Central memory CD8-positive, alpha-beta T cell (primary cell): ENCODE measurements at regions not wholly inside any gene's neighbourhood (a gene's known extent, or its start where the extent isn't known, plus 50 kb on each side); places are given as distances from the start of the nearest gene placed in this dataset.
"Not testable (repeated sequence)": the region's sequence is repeated elsewhere in the genome, so short reads cannot be mapped to it uniquely, and the experiment has no call there.

Experiments
- ATAC-seq: fragments of 150-1000 bp; cut with Tn5 transposase; replicated peaks from 2 replicates; pipeline ENCODE4 v1.10.0; 2022; ENCODE audit warnings: mild to moderate bottlenecking, moderate FRiP score, moderate number of reproducible peaks; ENCODE audit not compliant: poor library complexity, severe bottlenecking; ENCODE audit errors: extremely low read depth
- DNase-seq, 2 donors: peaks; one replicate each; pipeline ENCODE4 v3.0.0; 2021; ENCODE audit warnings: low spot score in 2 of 2
- H3K27ac Mint-ChIP-seq: one replicate; pipeline ENCODE4 v1.8.0; 2022; ENCODE audit warnings: low read depth, mild to moderate bottlenecking, moderate library complexity, mixed read lengths
- H3K27me3 Mint-ChIP-seq: one replicate; pipeline ENCODE4 v1.8.0; 2022; ENCODE audit warnings: mixed read lengths
- H3K36me3 Mint-ChIP-seq: one replicate; pipeline ENCODE4 v1.8.0; 2022; ENCODE audit warnings: mild to moderate bottlenecking, moderate library complexity, mixed read lengths; ENCODE audit not compliant: insufficient read depth
- H3K4me1 Mint-ChIP-seq: one replicate; pipeline ENCODE4 v1.8.0; 2022; ENCODE audit warnings: mixed read lengths
- H3K4me3 Mint-ChIP-seq: one replicate; pipeline ENCODE4 v1.8.0; 2022; ENCODE audit warnings: mild to moderate bottlenecking, moderate library complexity, mixed read lengths
- H3K9me3 Mint-ChIP-seq: one replicate; pipeline ENCODE4 v1.8.0; 2022; ENCODE audit warnings: mixed read lengths

DNA sequence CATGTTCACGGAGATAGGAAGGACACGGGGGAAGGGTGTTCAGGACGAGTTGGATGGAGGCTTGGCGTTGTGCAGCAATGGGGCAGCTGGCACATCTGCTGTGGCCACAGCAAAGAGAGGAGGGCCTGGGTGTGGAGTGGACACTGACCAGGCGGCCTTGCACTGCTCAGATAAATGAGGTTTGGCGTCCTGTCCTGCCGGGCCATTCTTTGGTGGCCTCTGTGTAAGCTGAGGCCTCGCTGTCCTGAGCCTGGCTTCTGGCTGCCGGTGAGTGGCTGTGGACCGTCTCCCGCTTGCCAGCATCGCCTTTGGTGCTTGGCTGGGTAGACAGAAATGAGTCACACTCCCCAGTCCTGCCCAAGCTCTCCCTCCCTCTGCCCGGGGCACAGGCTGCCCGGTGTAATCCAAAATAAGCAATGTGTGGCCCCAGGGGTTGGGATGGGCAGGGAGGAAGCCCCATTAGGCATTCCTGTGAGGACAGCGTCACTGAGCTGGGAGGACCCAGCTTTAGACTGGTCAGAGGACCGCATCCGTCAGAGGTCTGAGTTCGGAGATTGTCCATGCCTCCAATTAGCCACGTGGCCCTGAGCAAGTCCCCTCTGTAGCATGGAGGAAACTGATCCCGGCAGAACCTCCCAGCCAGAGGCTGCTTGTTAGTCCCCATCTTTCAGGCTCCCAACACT, 158.1 kb downstream of the OR4M2 start:
- not testable (repeated sequence) for ATAC-seq, H3K36me3 Mint-ChIP-seq, H3K9me3 Mint-ChIP-seq, H3K4me3 Mint-ChIP-seq, H3K4me1 Mint-ChIP-seq, H3K27ac Mint-ChIP-seq, H3K27me3 Mint-ChIP-seq, DNase-seq

DNA sequence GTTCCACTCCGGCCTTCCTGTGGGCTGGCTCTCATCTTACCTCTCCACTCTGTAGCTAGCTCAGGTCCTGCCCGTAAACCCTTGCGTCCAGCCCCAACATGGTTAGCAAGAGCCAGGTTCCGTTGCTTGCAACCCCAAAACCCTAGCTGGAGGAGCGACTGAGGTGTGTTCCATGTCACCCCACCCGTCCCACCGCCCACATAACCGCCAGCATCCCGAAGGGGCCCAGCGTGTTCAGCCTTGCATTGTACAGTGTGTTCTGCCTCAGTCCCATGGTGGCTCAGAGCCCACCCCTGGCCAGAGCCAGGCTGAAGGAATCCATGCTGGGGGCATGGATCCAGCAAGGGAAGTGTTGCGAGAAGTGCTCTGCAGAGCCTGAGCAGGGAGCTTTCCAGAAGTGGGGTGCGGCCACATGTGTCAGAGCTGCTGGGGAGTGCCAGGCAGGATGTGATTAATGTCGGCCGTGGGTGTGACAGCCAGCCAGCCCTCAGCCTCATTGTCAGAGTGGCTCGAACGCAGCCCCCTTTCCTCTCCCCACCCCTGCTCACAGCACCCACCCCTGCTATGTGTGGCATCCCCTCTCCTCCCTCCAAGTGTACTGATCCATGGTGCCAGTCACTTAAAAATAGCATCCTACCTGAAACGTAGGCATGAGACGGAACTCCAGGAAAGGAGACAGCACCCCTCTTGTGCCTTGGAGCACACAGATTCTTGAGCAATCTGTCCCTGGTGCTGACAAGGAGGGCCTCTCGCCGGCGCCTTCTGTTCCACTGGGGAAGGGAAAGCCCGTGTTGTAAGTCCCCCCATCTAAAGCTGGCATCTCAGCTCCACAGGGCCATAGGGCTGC, 158.9 kb downstream of the OR4M2 start:
- ATAC-seq, result peak; percentile 43
- not testable (repeated sequence) for H3K9me3 Mint-ChIP-seq, DNase-seq, H3K36me3 Mint-ChIP-seq, H3K4me1 Mint-ChIP-seq, H3K27me3 Mint-ChIP-seq, H3K4me3 Mint-ChIP-seq, H3K27ac Mint-ChIP-seq

DNA sequence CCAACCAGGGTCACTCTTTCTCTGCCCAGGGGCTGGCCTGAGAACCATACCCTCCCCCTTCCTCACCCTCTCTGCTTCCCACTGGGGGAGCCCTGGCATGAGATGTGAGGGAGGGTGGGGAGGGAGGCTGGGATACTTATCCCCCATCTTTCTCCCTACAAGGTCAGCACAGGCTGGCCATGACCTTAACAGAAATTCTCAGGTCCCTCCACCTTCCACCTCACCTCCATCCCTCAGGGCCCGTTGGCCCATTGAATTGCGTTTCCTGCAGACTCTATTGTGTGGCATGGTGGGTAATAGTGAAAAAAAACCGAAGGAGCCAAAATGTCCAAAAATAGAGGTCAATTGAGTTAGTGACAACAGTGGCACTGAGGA, 159.5 kb downstream of the OR4M2 start:
- H3K27me3 Mint-ChIP-seq, result no peaks in the 10 kb centered on the region
- H3K9me3 Mint-ChIP-seq, result no peaks in the 10 kb centered on the region
- no peak for ATAC-seq
- H3K27ac Mint-ChIP-seq, result no peak overlapping the region
- H3K4me3 Mint-ChIP-seq, result no peak overlapping the region
- H3K4me1 Mint-ChIP-seq, result no peaks in the 10 kb centered on the region
- H3K36me3 Mint-ChIP-seq, result no peaks in the 10 kb centered on the region
- no peak for DNase-seq

DNA sequence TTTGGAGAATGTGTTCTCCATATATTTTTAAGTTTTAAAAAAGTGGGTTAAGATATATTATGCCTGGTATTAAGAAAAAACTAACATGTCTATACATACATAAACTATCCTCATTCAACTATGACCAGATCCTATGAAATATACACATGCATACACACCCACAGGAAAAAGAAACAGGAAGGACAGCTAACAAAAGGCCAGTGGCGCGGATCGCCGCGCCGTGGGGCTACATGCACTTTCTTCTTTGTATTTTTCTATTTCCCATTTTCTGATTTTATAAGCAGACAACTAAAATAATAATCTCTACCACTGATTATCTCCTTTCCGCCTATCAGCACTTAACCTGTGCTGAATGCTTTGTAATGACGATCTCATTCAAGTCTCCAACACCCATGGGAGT, 160.1 kb downstream of the OR4M2 start:
- DNase-seq (no peak), ATAC-seq (no peak)
- Mint-ChIP-seq H3K27me3 (no peaks in the 10 kb centered on the region), H3K36me3 (no peaks in the 10 kb centered on the region), H3K4me1 (no peaks in the 10 kb centered on the region), H3K4me3 (no peak overlapping the region), H3K27ac (no peak overlapping the region), H3K9me3 (no peaks in the 10 kb centered on the region)

DNA sequence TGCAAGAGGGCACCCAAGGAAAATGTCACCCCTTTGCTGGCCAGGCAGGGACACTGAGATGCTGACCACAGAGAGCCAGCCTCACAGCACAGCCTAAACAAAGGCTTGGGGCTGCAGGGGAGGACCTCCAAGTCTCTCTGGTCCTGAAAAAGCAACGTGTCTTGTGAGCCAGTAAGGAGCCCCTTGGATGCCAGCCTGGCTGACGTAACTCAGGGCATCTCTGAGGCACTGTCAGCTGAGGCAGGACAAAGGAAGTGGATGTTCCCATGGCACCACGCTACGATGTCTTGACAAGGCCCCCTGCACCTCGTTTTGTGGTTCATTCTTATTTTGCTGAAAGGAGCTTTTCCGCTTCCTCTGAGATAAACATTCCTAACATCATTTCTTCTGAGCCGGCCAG, 160.7 kb downstream of the OR4M2 start:
- Mint-ChIP-seq H3K4me1 (no peaks in the 10 kb centered on the region), H3K4me3 (no peak overlapping the region), H3K27me3 (no peaks in the 10 kb centered on the region), H3K27ac (no peak overlapping the region), H3K36me3 (no peaks in the 10 kb centered on the region), H3K9me3 (no peaks in the 10 kb centered on the region)
- ATAC-seq (no peak), DNase-seq (no peak)

DNA sequence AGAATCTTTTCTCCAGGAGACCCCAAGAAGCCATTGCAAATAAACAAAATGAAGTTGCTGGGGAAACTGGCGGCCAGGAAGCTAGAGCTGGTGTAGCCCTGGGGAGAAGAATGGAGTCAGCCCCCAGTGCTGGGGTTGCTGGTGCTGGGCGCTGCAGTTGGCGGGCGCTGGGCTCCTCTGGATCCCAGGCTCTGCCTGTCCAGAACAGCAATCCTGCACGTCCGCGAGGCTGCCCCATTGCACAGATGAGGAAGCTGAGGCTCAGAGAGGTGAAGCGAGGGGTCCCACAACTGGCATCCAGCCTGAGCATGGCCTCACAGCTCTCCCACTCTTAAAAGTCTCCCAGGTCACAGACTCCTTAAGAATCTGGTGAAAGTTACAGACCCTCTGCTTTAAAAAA, 161.1 kb downstream of the OR4M2 start:
- no peaks in the 10 kb centered on the region for H3K4me1 Mint-ChIP-seq
- H3K36me3 Mint-ChIP-seq, result no peaks in the 10 kb centered on the region
- H3K9me3 Mint-ChIP-seq, result no peaks in the 10 kb centered on the region
- ATAC-seq, result no peak
- H3K27ac Mint-ChIP-seq, result no peak overlapping the region
- no peak for DNase-seq
- no peak overlapping the region for H3K4me3 Mint-ChIP-seq
- no peaks in the 10 kb centered on the region for H3K27me3 Mint-ChIP-seq

DNA sequence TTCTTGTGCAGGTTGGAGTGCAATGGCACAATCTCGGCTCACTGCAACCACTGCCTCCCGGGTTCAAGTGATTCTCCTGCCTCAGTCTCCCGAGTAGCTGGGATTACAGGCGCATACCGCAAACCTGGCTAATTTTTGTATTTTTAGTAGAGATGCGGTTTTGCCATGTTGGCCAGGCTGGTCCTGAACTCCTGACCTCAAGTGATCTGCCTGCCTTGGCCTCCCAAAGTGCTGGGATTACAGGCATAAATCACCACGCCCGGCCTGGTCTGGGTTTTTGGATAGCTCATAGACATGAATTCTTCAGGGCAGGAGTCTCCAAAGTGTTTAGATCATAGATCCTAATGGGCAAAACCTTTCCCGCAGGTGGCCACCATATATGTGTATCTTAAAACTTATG, 162.0 kb downstream of the OR4M2 start:
- not testable (repeated sequence) for H3K4me3 Mint-ChIP-seq, ATAC-seq, H3K36me3 Mint-ChIP-seq, H3K27ac Mint-ChIP-seq, DNase-seq, H3K9me3 Mint-ChIP-seq, H3K27me3 Mint-ChIP-seq, H3K4me1 Mint-ChIP-seq

DNA sequence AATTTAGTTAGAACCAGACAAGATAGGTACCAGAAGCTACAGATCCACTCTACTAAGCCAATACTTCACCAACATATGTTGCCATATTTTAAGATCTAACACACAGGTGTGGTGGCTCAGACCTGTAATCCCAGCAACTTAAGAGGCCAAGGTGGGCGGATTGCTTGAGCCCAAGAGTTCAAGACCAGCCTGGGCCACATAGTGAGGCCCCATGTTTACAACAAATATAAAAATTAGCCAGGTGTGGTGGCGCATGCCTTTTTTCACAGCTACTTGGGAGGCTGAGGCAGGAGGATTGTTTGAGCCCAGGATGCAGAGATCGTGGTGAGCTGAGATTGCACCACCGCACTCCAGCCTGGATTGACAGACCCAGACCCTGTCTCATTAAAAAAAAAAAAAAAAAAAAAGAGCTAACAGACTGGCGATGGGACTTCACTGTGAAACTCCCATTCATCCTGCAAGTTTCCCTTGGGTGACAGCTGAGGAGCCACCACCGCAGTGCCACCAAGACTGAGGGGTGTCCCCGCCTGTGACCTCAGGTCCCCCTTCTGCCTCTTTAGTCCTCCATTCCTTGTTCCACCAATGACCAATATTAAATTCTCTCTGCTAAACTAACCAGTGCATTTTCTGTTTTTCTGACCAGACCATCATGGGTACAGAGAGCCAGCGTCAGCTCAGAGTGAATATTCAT, 163.3 kb downstream of the OR4M2 start:
- H3K9me3 Mint-ChIP-seq, result no peaks in the 10 kb centered on the region
- no peak overlapping the region for H3K4me3 Mint-ChIP-seq
- no peaks in the 10 kb centered on the region for H3K27me3 Mint-ChIP-seq
- DNase-seq, result no peak
- no peak overlapping the region for H3K27ac Mint-ChIP-seq
- H3K36me3 Mint-ChIP-seq, result no peaks in the 10 kb centered on the region
- ATAC-seq, result no peak
- no peaks in the 10 kb centered on the region for H3K4me1 Mint-ChIP-seq

DNA sequence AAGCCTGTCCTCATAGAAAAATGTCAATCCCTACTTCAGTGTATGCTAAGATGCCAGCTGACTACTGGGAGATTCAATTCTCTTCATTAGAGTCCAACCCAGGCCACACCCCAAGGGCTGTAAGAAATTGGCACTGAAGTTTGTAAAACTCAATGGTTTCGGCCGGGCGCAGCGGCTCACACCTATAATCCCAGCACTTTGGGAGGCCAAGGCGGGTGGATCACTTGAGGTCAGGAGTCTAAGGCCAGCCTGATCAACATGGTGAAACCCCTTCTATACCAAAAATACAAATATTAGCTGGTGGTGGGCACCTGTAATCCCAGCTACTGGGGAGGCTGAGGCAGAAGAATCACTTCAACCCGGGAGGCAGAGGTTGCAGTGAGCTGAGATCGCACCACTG, 169.2 kb downstream of the OR4M2 start:
- not testable (repeated sequence) for DNase-seq, H3K27ac Mint-ChIP-seq, H3K36me3 Mint-ChIP-seq, ATAC-seq, H3K27me3 Mint-ChIP-seq, H3K9me3 Mint-ChIP-seq, H3K4me3 Mint-ChIP-seq
- peaks cover 10% of the 10 kb centered on the region for H3K4me1 Mint-ChIP-seq

DNA sequence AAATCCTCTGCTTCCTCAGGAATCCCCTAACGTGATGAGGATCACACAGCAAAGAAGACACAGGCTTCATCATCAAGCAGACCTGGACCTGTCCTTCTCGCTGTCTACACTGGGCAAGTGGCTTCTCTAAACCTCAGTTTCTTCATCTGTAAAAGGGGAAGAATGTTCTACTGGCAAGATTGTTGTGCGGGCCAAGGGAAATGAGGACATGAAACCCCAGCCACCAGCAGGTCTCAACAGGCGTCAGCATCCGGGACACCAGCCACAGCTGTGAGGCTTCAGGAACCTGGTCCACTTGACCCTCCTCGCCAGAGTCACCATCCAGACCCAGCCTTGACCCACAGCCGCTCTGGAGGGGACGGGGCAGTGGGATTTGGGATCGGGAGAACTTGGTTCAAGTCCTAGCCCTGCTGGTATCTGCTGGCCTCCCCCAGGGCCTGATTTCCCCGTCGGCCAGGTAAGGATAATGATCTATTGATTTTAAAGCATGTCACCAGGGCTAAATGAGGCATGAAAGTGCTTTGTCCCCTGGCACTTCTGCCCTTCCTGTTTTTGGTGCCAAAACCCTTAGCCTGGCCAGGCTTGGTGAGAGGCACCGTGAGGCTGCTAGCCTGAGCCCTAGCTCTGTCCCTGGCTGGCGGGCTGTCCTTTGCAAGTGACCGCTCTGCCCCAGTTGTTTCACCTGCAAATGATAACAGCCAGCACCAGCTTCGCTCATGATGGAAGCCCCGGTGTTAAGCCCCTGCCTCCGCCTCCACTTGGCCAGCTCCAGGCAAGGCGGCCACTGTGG, 170.4 kb downstream of the OR4M2 start:
- peaks cover 18% of the 10 kb centered on the region for H3K4me1 Mint-ChIP-seq
- not testable (repeated sequence) for H3K9me3 Mint-ChIP-seq

DNA sequence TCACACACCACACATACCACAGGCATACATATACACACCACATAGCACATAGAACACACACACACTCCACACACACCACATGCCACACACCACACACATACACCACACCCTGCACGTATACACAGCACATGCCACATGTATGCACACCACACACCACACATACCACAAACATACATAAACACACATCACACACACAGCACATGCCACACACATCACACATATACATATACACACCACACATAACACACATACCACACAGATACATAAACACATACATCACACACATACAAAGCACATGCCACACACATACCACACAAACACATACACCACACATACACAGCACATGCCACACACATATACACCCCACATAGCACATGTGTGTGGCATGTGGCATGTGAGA, 171.1 kb downstream of the OR4M2 start:
- DNase-seq (no peak), ATAC-seq (no peak)
- no peaks in the 10 kb centered on the region for H3K27me3 Mint-ChIP-seq
- H3K4me3 Mint-ChIP-seq, result no peak overlapping the region
- H3K36me3 Mint-ChIP-seq, result no peaks in the 10 kb centered on the region
- no peaks in the 10 kb centered on the region for H3K9me3 Mint-ChIP-seq
- H3K4me1 Mint-ChIP-seq, result peaks cover 18% of the 10 kb centered on the region
- no peak overlapping the region for H3K27ac Mint-ChIP-seq

More for the DNA sequence above, 170.4 kb downstream of the OR4M2 start:
- not testable (repeated sequence) for H3K36me3 Mint-ChIP-seq, DNase-seq, H3K4me3 Mint-ChIP-seq, ATAC-seq, H3K27me3 Mint-ChIP-seq, H3K27ac Mint-ChIP-seq

DNA sequence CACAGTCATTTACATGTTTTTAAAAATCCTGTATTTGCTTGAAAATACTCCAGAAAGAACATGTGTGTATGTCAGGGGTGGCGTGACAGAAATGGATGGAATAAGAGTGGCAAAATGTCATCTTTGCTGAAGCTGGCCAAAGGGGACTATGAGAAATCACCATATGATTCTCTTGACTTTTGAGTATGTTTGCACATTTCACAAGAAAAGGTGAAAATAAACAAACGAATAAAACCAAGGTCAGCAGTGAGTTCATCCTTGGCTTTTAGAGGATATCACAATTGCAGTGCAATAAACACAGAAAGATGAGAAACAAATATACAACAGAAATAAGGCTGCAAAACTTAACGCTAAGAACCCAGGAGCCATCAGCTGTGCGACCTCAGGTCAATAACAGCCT, 171.7 kb downstream of the OR4M2 start:
- H3K27me3 Mint-ChIP-seq, DNase-seq, H3K27ac Mint-ChIP-seq, H3K4me3 Mint-ChIP-seq, H3K36me3 Mint-ChIP-seq, ATAC-seq, H3K9me3 Mint-ChIP-seq: not testable (repeated sequence)
- peaks cover 18% of the 10 kb centered on the region for H3K4me1 Mint-ChIP-seq
